GM12878 (cell line): ENCODE measurements at regions not wholly inside any gene's neighbourhood (a gene's known extent, or its start where the extent isn't known, plus 50 kb on each side); places are given as distances from the start of the nearest gene placed in this dataset.

Experiments
- ATAC-seq: fragments of 200-7000 bp; cut with Tn5 transposase; 3 replicates; pipeline ENCODE4 v1.9.1; 2020; ENCODE audit warnings: mild to moderate bottlenecking, moderate library complexity
- BruUV-seq: library from RNA; stranded (reverse); fragments of 400-500 nt; replicated peaks from 2 replicates; lab custom pipeline; 2021; lab: Mats Ljungman, UMichigan
- CTCF ChIA-PET: fragments of 300-600 bp; sonication (Branson Sonifier 250); formaldehyde crosslinking; extraction: SDS; loops from one replicate; lab custom pipeline; 2021; ENCODE audit warnings: inconsistent platforms; lab: Yijun Ruan, JAX
- POLR2A ChIA-PET: fragments of 350-600 bp; formaldehyde crosslinking; extraction: SDS; loops from one replicate; lab custom pipeline; 2021; ENCODE audit warnings: inconsistent platforms; lab: Charles Lee
- RAD21 ChIA-PET: fragments of 300-600 bp; sonication (Branson Sonifier 250); formaldehyde crosslinking; loops from one replicate; lab custom pipeline; 2023; ENCODE audit warnings: antibody characterized with exemption; ENCODE audit not compliant: unreplicated experiment; lab: Charles Lee
- SMC1A ChIA-PET: fragments of 300-600 bp; sonication (Branson Sonifier 250); formaldehyde crosslinking; loops from one replicate; lab custom pipeline; 2023; ENCODE audit not compliant: unreplicated experiment, uncharacterized antibody; lab: Charles Lee
- DNase-seq: peaks from one replicate; pipeline ENCODE4 v3.0.0-alpha.2; 2011; ENCODE audit warnings: low read depth, low spot score
- FAIRE-seq: peaks from 3 replicates; lab custom pipeline; 2011; peaks lifted over from hg19 to GRCh38; lab: Jason Lieb, UNC
- H2AFZ ChIP-seq: 2 replicates; pipeline ENCODE4 v1.6.0; 2011; ENCODE audit warnings: low read depth, low read length, control low read depth; ENCODE audit not compliant: control insufficient read depth
- H3K27ac ChIP-seq: 2 replicates; pipeline ENCODE4 v1.5.1; 2011; ENCODE audit warnings: control low read depth; ENCODE audit not compliant: control insufficient read depth, insufficient read depth
- H3K27me3 ChIP-seq, 2 experiments: replicated peaks in 1 of 2; 2 replicates each; pipeline versions ENCODE4 v1.6.0 to v1.6.1; 2011; ENCODE audit warnings: low read length in 1 of 2; ENCODE audit not compliant: control insufficient read depth in 2 of 2, insufficient read depth in 2 of 2
- H3K36me3 ChIP-seq, 2 experiments: 2 replicates each; pipeline ENCODE4 v1.5.1; 2011; ENCODE audit warnings: low read length in 1 of 2; ENCODE audit not compliant: control insufficient read depth in 2 of 2, insufficient read depth in 2 of 2
- H3K4me1 ChIP-seq: 2 replicates; pipeline ENCODE4 v1.6.1; 2011; ENCODE audit warnings: mild to moderate bottlenecking, low read length, moderate library complexity, mixed read lengths; ENCODE audit not compliant: control insufficient read depth, insufficient read depth
- H3K4me2 ChIP-seq: 2 replicates; pipeline ENCODE4 v1.6.0; 2011; ENCODE audit warnings: control low read depth; ENCODE audit not compliant: control insufficient read depth, insufficient read depth
- H3K4me3 ChIP-seq: fragments of 200-600 bp; sonication (generic); 2 replicates; pipeline ENCODE4 v1.5.1; 2016
- H3K79me2 ChIP-seq: 2 replicates; pipeline ENCODE4 v1.6.0; 2011; ENCODE audit warnings: low read length; ENCODE audit not compliant: control insufficient read depth, insufficient read depth
- H3K9ac ChIP-seq: 2 replicates; pipeline ENCODE4 v1.8.0; 2011; ENCODE audit warnings: low read length, control low read depth, mixed read lengths; ENCODE audit not compliant: control insufficient read depth, insufficient read depth
- H3K9me3 ChIP-seq: replicated peaks from 3 replicates; pipeline ENCODE4 v1.5.1; 2011; ENCODE audit warnings: mild to moderate bottlenecking, low read length; ENCODE audit not compliant: control insufficient read depth, insufficient read depth
- H4K20me1 ChIP-seq: 2 replicates; pipeline ENCODE4 v1.6.0; 2011; ENCODE audit not compliant: control insufficient read depth, insufficient read depth
- ATF7 ChIP-seq: fragments of 450-650 bp; IDR thresholded peaks from 2 replicates; pipeline ENCODE4 v1.6.1; 2016; ENCODE audit warnings: low read depth, mild to moderate bottlenecking
- CEBPB ChIP-seq, 2 experiments: fragments of 150-350 bp in 1 of 2; IDR thresholded peaks; 2 replicates each; pipeline ENCODE4 v1.6.1; 2012 to 2014; ENCODE audit warnings: low read depth in 2 of 2, low read length in 2 of 2, borderline replicate concordance in 1 of 2, inconsistent platforms in 1 of 2
- HDAC2 ChIP-seq: fragments of 200-600 bp; sonication (generic); IDR thresholded peaks from 2 replicates; pipeline ENCODE4 v1.6.1; 2017
- PBX3 ChIP-seq: IDR thresholded peaks from 2 replicates; pipeline ENCODE4 v1.6.1; 2011; ENCODE audit warnings: mild to moderate bottlenecking, low read depth, low read length, moderate library complexity; ENCODE audit not compliant: insufficient replicate concordance
- POLR2AphosphoS5 ChIP-seq: IDR thresholded peaks from 2 replicates; pipeline ENCODE4 v1.6.1; 2011; ENCODE audit warnings: mild to moderate bottlenecking, low read length, inconsistent platforms
- RAD51 ChIP-seq: fragments of 450-650 bp; IDR thresholded peaks from 2 replicates; pipeline ENCODE4 v1.6.1; 2016; ENCODE audit warnings: moderate library complexity, mild to moderate bottlenecking, inconsistent platforms
- RCOR1 ChIP-seq: conservative IDR thresholded peaks from 2 replicates; pipeline ENCODE4 v1.6.1; 2012; ENCODE audit warnings: low read depth, low read length, improper control_type of control experiment
- SMARCA5 ChIP-seq: fragments of 450-650 bp; IDR thresholded peaks from 2 replicates; pipeline ENCODE4 v1.6.1; 2017; ENCODE audit warnings: mild to moderate bottlenecking
- YBX1 ChIP-seq: fragments of 450-650 bp; IDR thresholded peaks from 2 replicates; pipeline ENCODE4 v1.6.1; 2016; ENCODE audit warnings: antibody characterized with exemption
- ZBTB33 ChIP-seq: fragments of 450-650 bp; IDR thresholded peaks from 2 replicates; pipeline ENCODE4 v1.6.1; 2017; ENCODE audit warnings: mild to moderate bottlenecking
- WGBS: methylation state at CpG from one replicate; pipeline ENCODE4 v1.1.6; 2016; ENCODE audit warnings: low lambda C conversion rate; ENCODE audit not compliant: insufficient replicate concordance, insufficient coverage; ENCODE audit errors: missing lambda C conversion rate; 5-methylcytosine and 5-hydroxymethylcytosine counted together
- in situ Hi-C: fragments of 300-500 bp; cut with MboI; formaldehyde crosslinking; loops from 9 replicates; pipeline ENCODE4 v1.14.3; 2018; ENCODE audit warnings: mixed read lengths
- intact Hi-C: fragments of 100-400 bp; cut with micrococcal nuclease; formaldehyde crosslinking; loops from one replicate; pipeline ENCODE4 v1.14.2; 2022; ENCODE audit not compliant: unreplicated experiment

- in situ Hi-C loops: no loop called here
- Histone ChIP-seq H3K4me1 (no peaks in the 10 kb centered on the region), H3K79me2 (no peaks in the 10 kb centered on the region), H3K4me2 (no peak overlapping the region), H3K4me3 (no peak overlapping the region)
- ATAC-seq (no peak), FAIRE-seq (no peak)
- SMC1A ChIA-PET: no interaction called here
- CTCF ChIA-PET: no interaction called here
- no peak for TF ChIP-seq ATF7
- no peak for TF ChIP-seq YBX1
- TF ChIP-seq PBX3: no peak
- TF ChIP-seq, all 136 proteins: peak for 0
- Histone ChIP-seq H4K20me1 (no peaks in the 10 kb centered on the region), H3K27ac (no peak overlapping the region), H3K36me3 (no peaks in the 10 kb centered on the region), H2AFZ (no peak overlapping the region), H3K9me3 (no peaks in the 10 kb centered on the region), H3K27me3 (no peaks in the 10 kb centered on the region), H3K9ac (no peak overlapping the region)
- no peak for DNase-seq
- BruUV-seq: no TSS peak
- WGBS: 3% methylated on average over 5 of the region's 5 CpGs
- intact Hi-C loops: no loop called here
- RAD21 ChIA-PET: no interaction called here
- POLR2A ChIA-PET: no interaction called here
These were observed 191.7 kb upstream of the RBFOX1 start for GRCh38 chr16:7140899-7141298.

- Histone ChIP-seq H3K27ac (no peak overlapping the region), H4K20me1 (no peaks in the 10 kb centered on the region), H3K9ac (no peak overlapping the region), H3K4me2 (no peak overlapping the region), H3K4me3 (no peak overlapping the region), H2AFZ (no peak overlapping the region), H3K79me2 (no peaks in the 10 kb centered on the region), H3K4me1 (no peaks in the 10 kb centered on the region), H3K9me3 (no peaks in the 10 kb centered on the region), H3K36me3 (no peaks in the 10 kb centered on the region), H3K27me3 (no peaks in the 10 kb centered on the region)
- no TSS peak for BruUV-seq
- DNase-seq (no peak), FAIRE-seq (no peak), ATAC-seq (no peak)
- ChIA-PET CTCF (no interaction called here), RAD21 (no interaction called here), SMC1A (no interaction called here), POLR2A (no interaction called here)
- 3% methylated on average over 8 of the region's 8 CpGs for WGBS
- intact Hi-C loops: no loop called here
- in situ Hi-C loops: no loop called here
- TF ChIP-seq ZBTB33: no peak
- no peak for TF ChIP-seq POLR2AphosphoS5
- no peak for TF ChIP-seq PBX3
- TF ChIP-seq CEBPB (IDR thresholded peaks at IDR 0.05; ENCODE audit: borderline replicate concordance in 1 of 2, low read depth in 2 of 2, low read length in 2 of 2): no peak
- TF ChIP-seq RCOR1: no peak
- TF ChIP-seq HDAC2: no peak
- TF ChIP-seq RAD51: no peak
- no peak for TF ChIP-seq SMARCA5
These were observed 194.9 kb upstream of the RBFOX1 start for GRCh38 chr16:7137560-7138330.
